HCT116 (cell line): ENCODE measurements at regions not wholly inside any gene's neighbourhood (a gene's known extent, or its start where the extent isn't known, plus 50 kb on each side); places are given as distances from the start of the nearest gene placed in this dataset.
A peak's percentile ranks its signal among the peaks of the same experiment; 100 is the strongest.

ENCODE experiments used
- ATAC-seq: fragments of 200-7000 bp; cut with Tn5 transposase; 2 replicates; pipeline ENCODE4 v1.9.1; 2020; ENCODE audit warnings: mild to moderate bottlenecking, moderate library complexity
- BruUV-seq: library from RNA; stranded (reverse); fragments of 400-500 nt; replicated peaks from 2 replicates; lab custom pipeline; 2021; lab: Mats Ljungman, UMichigan
- CTCF ChIA-PET: fragments of 300-600 bp; sonication (Branson Sonifier 250); formaldehyde crosslinking; loops from one replicate; lab custom pipeline; 2021; ENCODE audit warnings: antibody characterized with exemption; lab: Charles Lee
- POLR2A ChIA-PET: fragments of 300-600, 350-600 bp; sonication (Branson Sonifier 250); formaldehyde crosslinking; loops from one replicate; lab custom pipeline; 2021; ENCODE audit warnings: antibody characterized with exemption; lab: Charles Lee
- RAD21 ChIA-PET, 2 experiments: fragments of 300-600 bp; sonication (Branson Sonifier 250); formaldehyde crosslinking; loops; one replicate each; lab custom pipeline; 2023; ENCODE audit warnings: low total read pairs in 2 of 2; ENCODE audit not compliant: uncharacterized antibody in 2 of 2, unreplicated experiment in 2 of 2, low non-redundant PET in 1 of 2; lab: Charles Lee
- DNase-seq: peaks from one replicate; pipeline ENCODE4 v3.0.0-alpha.2; 2010; ENCODE audit warnings: low read depth, low spot score
- H2AFZ ChIP-seq: fragments of 200-600 bp; shearing (Covaris generic), sonication (generic); 2 replicates; pipeline ENCODE4 v1.6.1; 2017; ENCODE audit warnings: low read depth, mixed run types, mixed read lengths, antibody characterized with exemption, low read length; ENCODE audit not compliant: poor library complexity, severe bottlenecking
- H3K27ac ChIP-seq: 2 replicates; pipeline ENCODE4 v1.5.1; 2012; ENCODE audit warnings: low read depth, low read length
- H3K27me3 ChIP-seq: fragments of 200-600 bp; sonication (generic); 2 replicates; pipeline ENCODE4 v1.6.1; 2016; ENCODE audit warnings: mixed run types, low read length, mixed read lengths; ENCODE audit not compliant: insufficient read depth
- H3K36me3 ChIP-seq, 2 experiments: fragments of 200-500 bp in 1 of 2; fragments of 200-600 bp in 1 of 2; sonication (Bioruptor generic) in 1 of 2; sonication (generic) in 1 of 2; 2 replicates each; pipeline versions ENCODE4 v1.5.1 to v1.6.1; 2014 to 2016; ENCODE audit warnings: low read length in 2 of 2, inconsistent platforms in 1 of 2, mixed read lengths in 1 of 2, mixed run types in 1 of 2; ENCODE audit not compliant: insufficient read depth in 2 of 2, control insufficient read depth in 1 of 2
- H3K4me1 ChIP-seq, 2 experiments: fragments of 200-600 bp in 1 of 2; sonication (generic) in 1 of 2; 2 replicates each; pipeline versions ENCODE4 v1.5.1 to v1.6.1; 2012 to 2017; ENCODE audit warnings: low read length in 2 of 2, inconsistent platforms in 1 of 2, mild to moderate bottlenecking in 1 of 2, mixed read lengths in 1 of 2, mixed run types in 1 of 2, moderate library complexity in 1 of 2; ENCODE audit not compliant: insufficient read depth in 2 of 2, control insufficient read depth in 1 of 2
- H3K4me2 ChIP-seq: fragments of 200-600 bp; sonication (generic); 2 replicates; pipeline ENCODE4 v1.6.1; 2017; ENCODE audit warnings: mixed run types, low read length, mixed read lengths
- H3K4me3 ChIP-seq, 2 experiments: fragments of 200-600 bp in 1 of 2; sonication (generic) in 1 of 2; replicated peaks in 1 of 2; 2 replicates each; pipeline ENCODE4 v1.5.1; 2011 to 2016; ENCODE audit warnings: low read length in 2 of 2, control low read depth in 1 of 2, low read depth in 1 of 2, mild to moderate bottlenecking in 1 of 2, mixed read lengths in 1 of 2, mixed run types in 1 of 2
- H3K79me2 ChIP-seq: fragments of 200-600 bp; sonication (generic); 2 replicates; pipeline ENCODE4 v1.6.1; 2017; ENCODE audit warnings: mild to moderate bottlenecking, mixed run types, low read length, moderate library complexity, mixed read lengths; ENCODE audit not compliant: insufficient read depth
- H3K9ac ChIP-seq: fragments of 200-600 bp; sonication (generic); 2 replicates; pipeline ENCODE4 v1.6.1; 2016; ENCODE audit warnings: low read length, mixed read lengths
- H3K9me2 ChIP-seq: fragments of 200-600 bp; sonication (generic), shearing (Covaris generic); 2 replicates; pipeline ENCODE4 v1.6.1; 2017; ENCODE audit warnings: mixed run types, mild to moderate bottlenecking, moderate library complexity; ENCODE audit not compliant: insufficient read depth
- H3K9me3 ChIP-seq, 2 experiments: fragments of 200-500 bp in 1 of 2; fragments of 200-600 bp in 1 of 2; sonication (Bioruptor generic) in 1 of 2; sonication (generic) in 1 of 2; 2 replicates each; pipeline ENCODE4 v1.6.1; 2014 to 2017; ENCODE audit warnings: low read length in 2 of 2, mixed read lengths in 2 of 2, inconsistent platforms in 1 of 2, low read depth in 1 of 2, mild to moderate bottlenecking in 1 of 2, mixed run types in 1 of 2, moderate library complexity in 1 of 2; ENCODE audit not compliant: control insufficient read depth in 1 of 2, insufficient read depth in 1 of 2
- H4K20me1 ChIP-seq: fragments of 200-600 bp; sonication (generic), shearing (Covaris generic); 2 replicates; pipeline ENCODE4 v1.6.1; 2017; ENCODE audit warnings: mixed run types, mild to moderate bottlenecking, moderate library complexity; ENCODE audit not compliant: insufficient read depth
- CBX3 ChIP-seq: IDR thresholded peaks from 2 replicates; pipeline ENCODE4 v1.6.1; 2012; ENCODE audit warnings: low read depth
- CEBPB ChIP-seq: IDR thresholded peaks from 2 replicates; pipeline ENCODE4 v1.6.1; 2012; ENCODE audit warnings: low read depth
- EGR1 ChIP-seq: IDR thresholded peaks from 2 replicates; pipeline ENCODE4 v1.6.1; 2012; ENCODE audit warnings: low read depth
- ELF1 ChIP-seq: IDR thresholded peaks from 2 replicates; pipeline ENCODE4 v1.6.1; 2012; ENCODE audit warnings: low read depth, borderline replicate concordance
- EZH2 ChIP-seq: fragments of 200-600 bp; sonication (generic); IDR thresholded peaks from 2 replicates; pipeline ENCODE4 v1.6.1; 2017; ENCODE audit warnings: antibody characterized with exemption, mixed run types
- EZH2phosphoT487 ChIP-seq: fragments of 200-600 bp; IDR thresholded peaks from 2 replicates; pipeline ENCODE4 v1.6.1; 2018; ENCODE audit warnings: antibody characterized with exemption, borderline replicate concordance
- FOSL1 ChIP-seq: IDR thresholded peaks from 2 replicates; pipeline ENCODE4 v1.6.1; 2012; ENCODE audit warnings: low read depth
- JUND ChIP-seq: IDR thresholded peaks from 2 replicates; pipeline ENCODE4 v1.6.1; 2012
- POLR2A ChIP-seq: IDR thresholded peaks from 2 replicates; pipeline ENCODE4 v1.7.0; 2011; ENCODE audit warnings: borderline replicate concordance; ENCODE audit not compliant: insufficient read depth, insufficient read length; ENCODE audit errors: extremely low read depth
- POLR2AphosphoS5 ChIP-seq: IDR thresholded peaks from 2 replicates; pipeline ENCODE4 v1.6.1; 2011; ENCODE audit warnings: mild to moderate bottlenecking, low read depth, low read length, moderate library complexity
- RAD21 ChIP-seq: IDR thresholded peaks from 2 replicates; pipeline ENCODE4 v1.6.1; 2012; ENCODE audit warnings: low read depth, mild to moderate bottlenecking
- SIN3A ChIP-seq: IDR thresholded peaks from 2 replicates; pipeline ENCODE4 v1.6.1; 2012; ENCODE audit warnings: low read depth
- SP1 ChIP-seq: IDR thresholded peaks from 2 replicates; pipeline ENCODE4 v1.6.1; 2012; ENCODE audit warnings: low read depth
- SRF ChIP-seq: IDR thresholded peaks from 2 replicates; pipeline ENCODE4 v1.6.1; 2012; ENCODE audit warnings: low read depth
- TCF7L2 ChIP-seq: IDR thresholded peaks from 2 replicates; pipeline ENCODE4 v1.7.0; 2011; ENCODE audit warnings: borderline replicate concordance, inconsistent platforms; ENCODE audit not compliant: insufficient read depth, insufficient read length; ENCODE audit errors: extremely low read depth
- YY1 ChIP-seq: IDR thresholded peaks from 2 replicates; pipeline ENCODE4 v1.6.1; 2011; ENCODE audit warnings: low read length, low read depth, moderate library complexity, mild to moderate bottlenecking; ENCODE audit not compliant: insufficient replicate concordance; ENCODE audit errors: extremely low read depth
- ZFX ChIP-seq: fragments of 450-650 bp; IDR thresholded peaks from 2 replicates; pipeline ENCODE4 v1.6.1; 2017
- ZNF274 ChIP-seq: fragments of 200-500 bp; sonication (Bioruptor generic); IDR thresholded peaks from 2 replicates; pipeline ENCODE4 v1.6.1; 2014; ENCODE audit warnings: mild to moderate bottlenecking, low read depth, low read length, inconsistent platforms
- intact Hi-C: fragments of 100-400 bp; cut with micrococcal nuclease; formaldehyde crosslinking; loops from 2 replicates; pipeline ENCODE4 v1.10.0; 2022
- TF ChIP-seq, protein P1 (sequence below): IDR thresholded peaks from 2 replicates; pipeline ENCODE4 v1.6.1; 2012; ENCODE audit warnings: low read depth
- TF ChIP-seq, protein P2 (sequence below), 3 experiments: fragments of 200-600 bp in 1 of 3; sonication (generic) in 1 of 3; IDR thresholded peaks in 2 of 3; conservative IDR thresholded peaks in 1 of 3; 2 replicates each; pipeline ENCODE4 v1.5.1; 2012 to 2017; ENCODE audit warnings: low read depth in 2 of 3, low read length in 2 of 3, antibody characterized with exemption in 1 of 3, borderline replicate concordance in 1 of 3, control low read depth in 1 of 3, mild to moderate bottlenecking in 1 of 3, mixed read lengths in 1 of 3, mixed run types in 1 of 3, moderate library complexity in 1 of 3; ENCODE audit not compliant: insufficient read depth in 1 of 3
- TF ChIP-seq, protein P3 (sequence below): IDR thresholded peaks from 2 replicates; pipeline ENCODE4 v1.6.1; 2011; ENCODE audit warnings: mild to moderate bottlenecking, low read length, moderate library complexity; ENCODE audit not compliant: insufficient replicate concordance; ENCODE audit errors: extremely low read depth
- TF ChIP-seq, protein P4 (sequence below): IDR thresholded peaks from 2 replicates; pipeline ENCODE4 v1.6.1; 2012

DNA sequence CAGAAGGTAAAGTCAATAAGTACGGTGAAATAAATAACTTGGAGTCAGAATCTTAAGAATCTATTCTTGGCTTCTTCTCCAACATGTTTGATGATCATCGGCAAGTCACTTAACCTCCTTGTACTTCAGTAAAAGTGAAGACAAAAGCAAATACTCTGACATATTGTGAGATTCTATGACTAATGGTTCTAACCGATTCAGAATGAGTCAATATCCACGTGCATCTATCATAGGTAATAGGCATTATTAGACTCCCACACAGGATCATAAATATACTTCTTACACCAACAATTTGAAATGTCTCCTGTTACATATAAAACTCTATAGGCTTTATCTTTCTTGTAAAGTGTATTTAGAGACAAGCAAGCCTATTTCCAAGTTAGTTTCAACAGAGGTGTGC lies 144.4 kb upstream of the ATXN7L3B start:
- Histone ChIP-seq H3K27ac (peak overlapping the region; percentile 27; the same call in 1 of the 2 replicates), H3K4me1 (peaks cover 3 to 30% of the 10 kb centered on the region in 2 experiments; a peak in 3 of 4 replicates), H3K9me2 (no peaks in the 10 kb centered on the region), H3K9me3 (no peaks in the 10 kb centered on the region), H3K36me3 (no peaks in the 10 kb centered on the region), H3K9ac (peak overlapping the region; percentile 12; the same call in 1 of the 2 replicates), H3K27me3 (no peaks in the 10 kb centered on the region), H2AFZ (no peak overlapping the region), H3K79me2 (no peaks in the 10 kb centered on the region; the same call in 1 of the 2 replicates), H4K20me1 (no peaks in the 10 kb centered on the region), H3K4me3 (no peak overlapping the region), H3K4me2 (peak overlapping the region; percentile 50)
- intact Hi-C loops: no loop called here
- ATAC-seq (peak; percentile 57), DNase-seq (peak; percentile 29)
- POLR2A ChIA-PET: interaction anchor here (2.1 kb wide), 1 partner anchor 9 kb away, joined by 6 read pairs; no protein-coding TSS in a partner anchor
- RAD21 ChIA-PET: no interaction called here
- BruUV-seq: no TSS peak
- CTCF ChIA-PET: no interaction called here
- TF ChIP-seq YY1 (no peak), RAD21 (no peak), CBX3 (peak; percentile 47; the same call in 1 of the 2 replicates), ZNF274 (no peak), ZFX (no peak), TCF7L2 (no peak), CEBPB (no peak), POLR2A (no peak), ELF1 (no peak), SIN3A (peak; percentile 29; the same call in 1 of the 2 replicates), JUND (peak; percentile 51), EZH2 (no peak), SRF (no peak), POLR2AphosphoS5 (no peak), EZH2phosphoT487 (no peak), EGR1 (peak; percentile 47; the same call in 1 of the 2 replicates), SP1 (peak; percentile 44; the same call in 1 of the 2 replicates), FOSL1 (peak; percentile 70)
- TF ChIP-seq, protein P1, sequence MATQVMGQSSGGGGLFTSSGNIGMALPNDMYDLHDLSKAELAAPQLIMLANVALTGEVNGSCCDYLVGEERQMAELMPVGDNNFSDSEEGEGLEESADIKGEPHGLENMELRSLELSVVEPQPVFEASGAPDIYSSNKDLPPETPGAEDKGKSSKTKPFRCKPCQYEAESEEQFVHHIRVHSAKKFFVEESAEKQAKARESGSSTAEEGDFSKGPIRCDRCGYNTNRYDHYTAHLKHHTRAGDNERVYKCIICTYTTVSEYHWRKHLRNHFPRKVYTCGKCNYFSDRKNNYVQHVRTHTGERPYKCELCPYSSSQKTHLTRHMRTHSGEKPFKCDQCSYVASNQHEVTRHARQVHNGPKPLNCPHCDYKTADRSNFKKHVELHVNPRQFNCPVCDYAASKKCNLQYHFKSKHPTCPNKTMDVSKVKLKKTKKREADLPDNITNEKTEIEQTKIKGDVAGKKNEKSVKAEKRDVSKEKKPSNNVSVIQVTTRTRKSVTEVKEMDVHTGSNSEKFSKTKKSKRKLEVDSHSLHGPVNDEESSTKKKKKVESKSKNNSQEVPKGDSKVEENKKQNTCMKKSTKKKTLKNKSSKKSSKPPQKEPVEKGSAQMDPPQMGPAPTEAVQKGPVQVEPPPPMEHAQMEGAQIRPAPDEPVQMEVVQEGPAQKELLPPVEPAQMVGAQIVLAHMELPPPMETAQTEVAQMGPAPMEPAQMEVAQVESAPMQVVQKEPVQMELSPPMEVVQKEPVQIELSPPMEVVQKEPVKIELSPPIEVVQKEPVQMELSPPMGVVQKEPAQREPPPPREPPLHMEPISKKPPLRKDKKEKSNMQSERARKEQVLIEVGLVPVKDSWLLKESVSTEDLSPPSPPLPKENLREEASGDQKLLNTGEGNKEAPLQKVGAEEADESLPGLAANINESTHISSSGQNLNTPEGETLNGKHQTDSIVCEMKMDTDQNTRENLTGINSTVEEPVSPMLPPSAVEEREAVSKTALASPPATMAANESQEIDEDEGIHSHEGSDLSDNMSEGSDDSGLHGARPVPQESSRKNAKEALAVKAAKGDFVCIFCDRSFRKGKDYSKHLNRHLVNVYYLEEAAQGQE: no peak
- TF ChIP-seq, protein P2, sequence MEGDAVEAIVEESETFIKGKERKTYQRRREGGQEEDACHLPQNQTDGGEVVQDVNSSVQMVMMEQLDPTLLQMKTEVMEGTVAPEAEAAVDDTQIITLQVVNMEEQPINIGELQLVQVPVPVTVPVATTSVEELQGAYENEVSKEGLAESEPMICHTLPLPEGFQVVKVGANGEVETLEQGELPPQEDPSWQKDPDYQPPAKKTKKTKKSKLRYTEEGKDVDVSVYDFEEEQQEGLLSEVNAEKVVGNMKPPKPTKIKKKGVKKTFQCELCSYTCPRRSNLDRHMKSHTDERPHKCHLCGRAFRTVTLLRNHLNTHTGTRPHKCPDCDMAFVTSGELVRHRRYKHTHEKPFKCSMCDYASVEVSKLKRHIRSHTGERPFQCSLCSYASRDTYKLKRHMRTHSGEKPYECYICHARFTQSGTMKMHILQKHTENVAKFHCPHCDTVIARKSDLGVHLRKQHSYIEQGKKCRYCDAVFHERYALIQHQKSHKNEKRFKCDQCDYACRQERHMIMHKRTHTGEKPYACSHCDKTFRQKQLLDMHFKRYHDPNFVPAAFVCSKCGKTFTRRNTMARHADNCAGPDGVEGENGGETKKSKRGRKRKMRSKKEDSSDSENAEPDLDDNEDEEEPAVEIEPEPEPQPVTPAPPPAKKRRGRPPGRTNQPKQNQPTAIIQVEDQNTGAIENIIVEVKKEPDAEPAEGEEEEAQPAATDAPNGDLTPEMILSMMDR (IDR thresholded peaks at IDR 0.05 in 2 of 3, conservative IDR thresholded peaks at IDR 0.05 in 1 of 3; ENCODE audit: borderline replicate concordance in 1 of 3, insufficient read depth in 1 of 3, low read depth in 2 of 3, low read length in 2 of 3): no peak
- TF ChIP-seq, protein P3, sequence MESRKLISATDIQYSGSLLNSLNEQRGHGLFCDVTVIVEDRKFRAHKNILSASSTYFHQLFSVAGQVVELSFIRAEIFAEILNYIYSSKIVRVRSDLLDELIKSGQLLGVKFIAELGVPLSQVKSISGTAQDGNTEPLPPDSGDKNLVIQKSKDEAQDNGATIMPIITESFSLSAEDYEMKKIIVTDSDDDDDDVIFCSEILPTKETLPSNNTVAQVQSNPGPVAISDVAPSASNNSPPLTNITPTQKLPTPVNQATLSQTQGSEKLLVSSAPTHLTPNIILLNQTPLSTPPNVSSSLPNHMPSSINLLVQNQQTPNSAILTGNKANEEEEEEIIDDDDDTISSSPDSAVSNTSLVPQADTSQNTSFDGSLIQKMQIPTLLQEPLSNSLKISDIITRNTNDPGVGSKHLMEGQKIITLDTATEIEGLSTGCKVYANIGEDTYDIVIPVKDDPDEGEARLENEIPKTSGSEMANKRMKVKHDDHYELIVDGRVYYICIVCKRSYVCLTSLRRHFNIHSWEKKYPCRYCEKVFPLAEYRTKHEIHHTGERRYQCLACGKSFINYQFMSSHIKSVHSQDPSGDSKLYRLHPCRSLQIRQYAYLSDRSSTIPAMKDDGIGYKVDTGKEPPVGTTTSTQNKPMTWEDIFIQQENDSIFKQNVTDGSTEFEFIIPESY: no peak
- TF ChIP-seq, protein P4, sequence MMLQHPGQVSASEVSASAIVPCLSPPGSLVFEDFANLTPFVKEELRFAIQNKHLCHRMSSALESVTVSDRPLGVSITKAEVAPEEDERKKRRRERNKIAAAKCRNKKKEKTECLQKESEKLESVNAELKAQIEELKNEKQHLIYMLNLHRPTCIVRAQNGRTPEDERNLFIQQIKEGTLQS: no peak
